CD8-positive, alpha-beta memory T cell (primary cell): ENCODE measurements at regions not wholly inside any gene's neighbourhood (a gene's known extent, or its start where the extent isn't known, plus 50 kb on each side); places are given as distances from the start of the nearest gene placed in this dataset.

ENCODE experiments used
- CTCF ChIA-PET: fragments of 350-600 bp; sonication (Branson Sonifier 250); formaldehyde crosslinking; loops from one replicate; lab custom pipeline; 2021; ENCODE audit warnings: antibody characterized with exemption; lab: Charles Lee
- POLR2A ChIA-PET: fragments of 350-600 bp; sonication (Branson Sonifier 250); formaldehyde crosslinking; loops from one replicate; lab custom pipeline; 2021; ENCODE audit warnings: antibody characterized with exemption; lab: Charles Lee
- DNase-seq, 5 donors: peaks; one replicate each; pipeline versions ENCODE4 v3.0.0 to v3.0.0-alpha.2; 2020 to 2022; ENCODE audit warnings: mixed read lengths in 1 of 5
- H3K27ac ChIP-seq: one replicate; pipeline ENCODE4 v1.7.0; 2013; ENCODE audit warnings: low read depth, mild to moderate bottlenecking, low read length, moderate library complexity
- H3K27me3 ChIP-seq: 2 replicates; pipeline ENCODE4 v1.7.0; 2013; ENCODE audit warnings: low read length, mild to moderate bottlenecking; ENCODE audit not compliant: insufficient read depth, poor library complexity, severe bottlenecking
- H3K36me3 ChIP-seq: 2 replicates; pipeline ENCODE4 v1.7.0; 2013; ENCODE audit warnings: mild to moderate bottlenecking, low read length, moderate library complexity; ENCODE audit not compliant: insufficient read depth
- H3K4me1 ChIP-seq: 2 replicates; pipeline ENCODE4 v1.7.0; 2013; ENCODE audit warnings: mild to moderate bottlenecking, low read length, moderate library complexity; ENCODE audit not compliant: insufficient read depth
- H3K4me3 ChIP-seq: 2 replicates; pipeline ENCODE4 v1.7.0; 2013; ENCODE audit warnings: mild to moderate bottlenecking, low read length
- H3K9me3 ChIP-seq: 2 replicates; pipeline ENCODE4 v1.7.0; 2013; ENCODE audit warnings: mild to moderate bottlenecking, low read length
- H3K27ac Mint-ChIP-seq, 8 donors: one replicate each; pipeline ENCODE4 v1.8.0; 2020 to 2021; ENCODE audit warnings: mixed read lengths in 8 of 8, mild to moderate bottlenecking in 6 of 8, inconsistent platforms in 3 of 8, moderate library complexity in 3 of 8
- H3K27me3 Mint-ChIP-seq, 2 donors: one replicate each; pipeline ENCODE4 v1.8.0; 2020 to 2021; ENCODE audit warnings: mixed read lengths in 2 of 2, mild to moderate bottlenecking in 1 of 2, moderate library complexity in 1 of 2
- H3K36me3 Mint-ChIP-seq, 3 donors: one replicate each; pipeline ENCODE4 v1.8.0; 2020 to 2021; ENCODE audit warnings: mixed read lengths in 3 of 3, inconsistent platforms in 1 of 3, mild to moderate bottlenecking in 1 of 3
- H3K4me1 Mint-ChIP-seq, 3 donors: one replicate each; pipeline ENCODE4 v1.8.0; 2020 to 2021; ENCODE audit warnings: mixed read lengths in 3 of 3, inconsistent platforms in 1 of 3, mild to moderate bottlenecking in 1 of 3
- H3K4me3 Mint-ChIP-seq, 7 donors: one replicate each; pipeline ENCODE4 v1.8.0; 2020 to 2021; ENCODE audit warnings: mixed read lengths in 7 of 7, mild to moderate bottlenecking in 6 of 7, moderate library complexity in 4 of 7, inconsistent platforms in 2 of 7
- H3K9me3 Mint-ChIP-seq, 5 donors: one replicate each; pipeline ENCODE4 v1.8.0; 2020 to 2022; ENCODE audit warnings: mixed read lengths in 5 of 5, mild to moderate bottlenecking in 3 of 5, moderate library complexity in 2 of 5, inconsistent platforms in 1 of 5

DNA sequence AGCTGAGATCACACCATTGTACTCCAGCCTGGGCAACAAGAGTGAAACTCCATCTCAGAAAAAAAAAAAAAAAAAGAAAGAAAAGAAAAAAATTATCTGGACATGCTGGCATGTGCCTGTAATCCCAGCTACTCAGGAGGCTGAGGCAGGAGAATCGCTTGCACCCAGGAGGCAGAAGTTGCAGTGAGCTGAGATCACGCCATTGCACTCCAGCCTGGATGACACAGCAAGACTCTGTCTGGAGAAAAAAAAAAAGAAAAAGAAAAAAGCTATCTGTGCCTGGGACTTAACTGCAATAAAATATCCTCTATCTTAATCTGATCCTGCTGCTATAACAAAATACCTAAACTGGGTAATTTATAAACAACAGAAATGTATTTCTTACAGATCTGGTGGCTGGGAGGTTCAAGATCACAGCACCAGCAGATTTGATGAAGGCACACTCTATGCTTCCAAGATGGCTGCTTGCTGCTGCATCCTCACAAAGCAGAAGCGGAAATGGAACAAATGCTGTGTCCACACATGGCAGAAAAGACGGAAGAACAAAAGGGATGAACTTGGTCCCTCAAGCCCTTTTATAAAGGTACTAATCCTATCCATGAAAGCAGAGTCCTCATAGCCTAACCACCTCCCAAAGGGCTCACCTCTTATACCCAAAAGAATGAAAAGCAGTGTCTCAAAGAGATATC is 273.3 kb upstream of the JARID2 start:
- DNase-seq: no peak
- no peak overlapping the region for H3K4me3 ChIP-seq
- no peaks in the 10 kb centered on the region for H3K4me1 ChIP-seq
- H3K9me3 Mint-ChIP-seq: peaks cover 0 to 2% (median 0%) of the 10 kb centered on the region in 5 donors
- CTCF ChIA-PET: no interaction called here
- H3K27ac ChIP-seq: no peak overlapping the region
- H3K27ac Mint-ChIP-seq: no peak overlapping the region
- no peaks in the 10 kb centered on the region for H3K27me3 ChIP-seq
- peaks cover 0 to 4% (median 0%) of the 10 kb centered on the region in 3 donors for H3K4me1 Mint-ChIP-seq
- no peaks in the 10 kb centered on the region for H3K36me3 ChIP-seq
- H3K36me3 Mint-ChIP-seq: peaks cover 0 to 5% (median 0%) of the 10 kb centered on the region in 3 donors
- no peaks in the 10 kb centered on the region for H3K9me3 ChIP-seq
- H3K27me3 Mint-ChIP-seq: no peaks in the 10 kb centered on the region
- no peak overlapping the region for H3K4me3 Mint-ChIP-seq
- POLR2A ChIA-PET: no interaction called here

GRCh38 chr6:14974372-14974771 is 271.5 kb upstream of the JARID2 start:
- H3K27me3 ChIP-seq: no peaks in the 10 kb centered on the region
- H3K4me1 ChIP-seq: no peaks in the 10 kb centered on the region
- ChIA-PET POLR2A (no interaction called here), CTCF (interaction anchor here (0.7 kb wide), 1 partner anchor 347 kb away, joined by 3 read pairs; no protein-coding TSS in a partner anchor)
- H3K4me3 ChIP-seq: no peak overlapping the region
- Mint-ChIP-seq H3K4me1 (peaks cover 0 to 4% (median 0%) of the 10 kb centered on the region in 3 donors), H3K27ac (no peak overlapping the region), H3K27me3 (no peaks in the 10 kb centered on the region), H3K4me3 (no peak overlapping the region), H3K9me3 (no peaks in the 10 kb centered on the region), H3K36me3 (peaks cover 0 to under 1% (median 0%) of the 10 kb centered on the region in 3 donors)
- DNase-seq: no peak
- H3K9me3 ChIP-seq: no peaks in the 10 kb centered on the region
- H3K36me3 ChIP-seq: no peaks in the 10 kb centered on the region
- H3K27ac ChIP-seq: no peak overlapping the region

DNA sequence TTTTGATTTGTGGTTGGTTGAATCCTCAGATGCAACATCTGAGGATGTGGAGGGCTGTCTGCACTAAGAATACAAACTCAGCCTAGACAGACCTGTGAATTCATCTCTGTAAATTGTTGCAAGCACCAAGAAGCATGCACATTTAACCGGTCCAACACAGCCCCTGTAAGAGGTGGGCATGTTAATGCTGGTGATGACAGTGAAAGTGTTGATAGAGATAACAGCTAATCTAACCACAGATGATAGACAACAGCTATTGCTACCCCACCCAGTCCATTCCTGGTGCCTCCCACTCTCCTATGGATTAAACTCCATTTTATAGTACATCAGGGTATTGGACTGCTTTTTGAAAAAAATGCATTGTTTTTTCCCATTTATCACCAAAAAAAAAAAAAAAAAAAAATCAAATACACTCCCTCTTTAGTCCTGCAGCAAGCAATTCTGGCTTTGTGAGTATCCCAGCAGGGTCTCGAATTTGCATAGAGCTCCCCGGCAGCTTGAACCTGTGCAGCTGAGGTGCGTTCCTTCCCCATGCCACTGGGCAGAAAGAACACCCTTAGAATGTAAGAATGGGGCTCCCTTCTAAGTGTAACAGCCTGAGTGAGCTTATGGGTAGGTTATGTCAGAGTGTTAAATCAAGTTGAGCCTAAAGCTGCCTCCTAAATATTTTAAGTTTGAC is 270.9 kb upstream of the JARID2 start:
- Histone ChIP-seq H3K4me1 (no peaks in the 10 kb centered on the region), H3K27me3 (no peaks in the 10 kb centered on the region), H3K4me3 (no peak overlapping the region), H3K9me3 (no peaks in the 10 kb centered on the region), H3K36me3 (no peaks in the 10 kb centered on the region), H3K27ac (no peak overlapping the region)
- Mint-ChIP-seq H3K9me3 (no peaks in the 10 kb centered on the region), H3K27me3 (peaks cover 0 to 2% of the 10 kb centered on the region in 2 donors), H3K4me3 (no peak overlapping the region), H3K27ac (peak overlapping the region in 1 of 8 donors; percentile 6), H3K4me1 (peaks cover 0 to 4% (median 0%) of the 10 kb centered on the region in 3 donors), H3K36me3 (no peaks in the 10 kb centered on the region)
- no peak for DNase-seq
- POLR2A ChIA-PET: no interaction called here
- CTCF ChIA-PET: interaction anchor here (0.7 kb wide), 1 partner anchor 347 kb away, joined by 3 read pairs; no protein-coding TSS in a partner anchor

GRCh38 chr6:14975471-14975817 is 270.4 kb upstream of the JARID2 start:
- Histone ChIP-seq H3K4me3 (no peak overlapping the region), H3K27ac (no peak overlapping the region), H3K27me3 (no peaks in the 10 kb centered on the region), H3K36me3 (no peaks in the 10 kb centered on the region), H3K9me3 (no peaks in the 10 kb centered on the region), H3K4me1 (no peaks in the 10 kb centered on the region)
- ChIA-PET POLR2A (no interaction called here), CTCF (no interaction called here)
- H3K4me3 Mint-ChIP-seq: no peak overlapping the region
- H3K27me3 Mint-ChIP-seq: peaks cover 0 to 2% of the 10 kb centered on the region in 2 donors
- no peak for DNase-seq
- H3K4me1 Mint-ChIP-seq: peaks cover 0 to 4% (median 0%) of the 10 kb centered on the region in 3 donors
- no peak overlapping the region for H3K27ac Mint-ChIP-seq
- no peaks in the 10 kb centered on the region for H3K36me3 Mint-ChIP-seq
- no peaks in the 10 kb centered on the region for H3K9me3 Mint-ChIP-seq

GRCh38 chr6:14977747-14978382 is 268.0 kb upstream of the JARID2 start:
- H3K27me3 Mint-ChIP-seq: peaks cover 2 to 4% of the 10 kb centered on the region in 2 donors
- Histone ChIP-seq H3K9me3 (no peaks in the 10 kb centered on the region), H3K36me3 (no peaks in the 10 kb centered on the region), H3K4me1 (no peaks in the 10 kb centered on the region), H3K27ac (no peak overlapping the region), H3K4me3 (no peak overlapping the region), H3K27me3 (no peaks in the 10 kb centered on the region)
- no peak overlapping the region for H3K4me3 Mint-ChIP-seq
- DNase-seq: no peak
- no peaks in the 10 kb centered on the region for H3K9me3 Mint-ChIP-seq
- peak overlapping the region in 1 of 8 donors; percentile 3 for H3K27ac Mint-ChIP-seq
- H3K36me3 Mint-ChIP-seq: no peaks in the 10 kb centered on the region
- ChIA-PET POLR2A (no interaction called here), CTCF (no interaction called here)
- H3K4me1 Mint-ChIP-seq: peaks cover 0 to 4% (median 0%) of the 10 kb centered on the region in 3 donors

DNA sequence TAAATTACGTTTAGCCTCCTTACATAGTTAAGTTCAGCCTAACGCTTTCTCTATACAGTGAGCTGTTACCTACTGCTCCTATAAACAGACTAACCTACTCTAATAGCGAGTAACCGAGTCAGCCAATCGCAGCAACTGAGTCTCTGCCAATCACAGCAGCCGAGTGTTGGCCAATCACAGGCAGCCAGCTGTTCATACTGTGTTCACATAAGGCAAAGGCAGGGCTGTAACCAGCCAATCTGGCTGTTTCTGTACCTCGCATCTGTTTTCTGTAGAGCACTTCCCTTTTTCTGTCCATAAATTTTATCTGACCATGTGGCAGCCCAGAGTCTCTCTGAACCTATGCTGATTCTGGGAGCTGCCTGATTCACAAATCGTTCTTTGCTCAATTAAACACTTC is 263.9 kb upstream of the JARID2 start:
- no peak for DNase-seq
- Histone ChIP-seq H3K36me3 (no peaks in the 10 kb centered on the region), H3K27ac (no peak overlapping the region), H3K27me3 (no peaks in the 10 kb centered on the region), H3K4me3 (no peak overlapping the region), H3K4me1 (no peaks in the 10 kb centered on the region), H3K9me3 (no peaks in the 10 kb centered on the region)
- Mint-ChIP-seq H3K27me3 (peaks cover 5 to 19% of the 10 kb centered on the region in 2 donors), H3K9me3 (no peaks in the 10 kb centered on the region), H3K4me3 (no peak overlapping the region), H3K27ac (no peak overlapping the region), H3K36me3 (no peaks in the 10 kb centered on the region), H3K4me1 (no peaks in the 10 kb centered on the region)
- ChIA-PET CTCF (interaction anchor here (0.5 kb wide), 1 partner anchor 1250 kb away, joined by 4 read pairs; no protein-coding TSS in a partner anchor), POLR2A (no interaction called here)

DNA sequence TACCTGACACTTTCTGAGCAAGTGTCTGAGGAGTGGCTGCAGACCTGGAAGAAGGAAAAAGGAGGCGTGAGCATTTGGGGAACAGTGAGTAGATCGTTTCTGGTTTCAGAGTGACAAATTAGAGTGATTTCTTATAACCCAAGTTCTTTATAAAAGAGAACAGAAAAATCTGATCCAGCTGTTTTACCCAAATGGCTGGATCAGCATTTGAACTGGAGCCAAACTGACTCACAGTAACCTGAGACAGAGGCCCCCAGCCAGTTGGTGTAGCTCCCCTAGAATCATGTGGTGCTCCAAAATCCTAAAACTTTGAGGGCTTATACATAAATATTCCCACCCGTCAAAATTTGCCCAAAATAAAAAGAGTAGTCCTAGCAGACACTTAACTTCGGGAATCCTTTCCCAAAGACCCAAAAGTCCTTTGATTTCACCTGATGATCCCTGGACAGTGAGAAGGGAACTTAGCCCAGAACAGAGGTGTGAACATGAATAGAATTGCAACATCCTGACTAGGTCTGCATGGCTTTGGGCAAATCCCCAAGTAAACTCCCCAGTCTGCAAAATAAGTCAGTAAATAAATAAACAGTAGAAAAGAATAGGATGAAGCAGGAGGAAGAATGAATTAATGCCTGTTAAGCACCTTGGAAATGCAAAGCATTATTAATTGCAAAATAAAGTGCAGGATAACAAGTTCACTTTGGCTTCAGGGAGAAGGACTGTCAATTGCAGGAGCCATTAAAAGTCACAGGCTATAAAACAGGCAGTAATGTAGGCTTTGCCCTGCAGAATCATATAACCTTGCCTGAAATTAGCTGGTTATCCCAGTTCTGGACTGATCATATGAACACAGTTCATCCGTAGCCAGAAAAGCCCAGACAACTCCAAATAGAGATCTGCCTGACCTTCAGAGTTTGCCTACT is 262.0 kb upstream of the JARID2 start:
- no peak overlapping the region for H3K27ac Mint-ChIP-seq

More for the DNA sequence above, 262.0 kb upstream of the JARID2 start:
- ChIA-PET POLR2A (no interaction called here), CTCF (no interaction called here)
- peaks cover 5 to 19% of the 10 kb centered on the region in 2 donors for H3K27me3 Mint-ChIP-seq
- H3K4me1 Mint-ChIP-seq: no peaks in the 10 kb centered on the region
- Histone ChIP-seq H3K4me3 (no peak overlapping the region), H3K27me3 (no peaks in the 10 kb centered on the region), H3K36me3 (no peaks in the 10 kb centered on the region), H3K4me1 (no peaks in the 10 kb centered on the region), H3K27ac (no peak overlapping the region), H3K9me3 (no peaks in the 10 kb centered on the region)
- no peak for DNase-seq
- no peaks in the 10 kb centered on the region for H3K36me3 Mint-ChIP-seq
- H3K4me3 Mint-ChIP-seq: no peak overlapping the region
- no peaks in the 10 kb centered on the region for H3K9me3 Mint-ChIP-seq
